M059J (cell line): ENCODE measurements at regions not wholly inside any gene's neighbourhood (a gene's known extent, or its start where the extent isn't known, plus 50 kb on each side); places are given as distances from the start of the nearest gene placed in this dataset.

Experiments used
- DNase-seq: peaks from one replicate; pipeline ENCODE4 v3.0.0-alpha.2; 2012; ENCODE audit warnings: low read depth

GRCh38 chr5:125085797-125086505, 339.5 kb upstream of the ZNF608 start:
- DNase-seq = peak; percentile 54

- DNase-seq = no peak
Observed at GRCh38 chr5:125088522-125089105, 342.2 kb upstream of the ZNF608 start.

GRCh38 chr5:125092138-125092537, 345.7 kb upstream of the ZNF608 start:
- DNase-seq = peak; percentile 45

GRCh38 chr5:125093776-125094175, 347.3 kb upstream of the ZNF608 start:
- DNase-seq = peak; percentile 91

GRCh38 chr5:125100342-125100741, 353.9 kb upstream of the ZNF608 start:
- DNase-seq = no peak

GRCh38 chr5:125100951-125101350, 354.5 kb upstream of the ZNF608 start:
- no peak for DNase-seq

- peak; percentile 45 for DNase-seq
Observed at GRCh38 chr5:125103459-125103858, 357.0 kb upstream of the ZNF608 start.

GRCh38 chr5:125106271-125106670, 359.8 kb upstream of the ZNF608 start:
- DNase-seq = no peak

- DNase-seq = no peak
Observed at GRCh38 chr5:125106881-125107280, 360.4 kb upstream of the ZNF608 start.

- no peak for DNase-seq
Observed at GRCh38 chr5:125109293-125109692, 362.9 kb upstream of the ZNF608 start.

GRCh38 chr5:125109816-125110215, 363.4 kb upstream of the ZNF608 start:
- no peak for DNase-seq

GRCh38 chr5:125112196-125112595, 365.8 kb upstream of the ZNF608 start:
- DNase-seq = no peak

- no peak for DNase-seq
Observed at GRCh38 chr5:125113328-125113727, 366.9 kb upstream of the ZNF608 start.

GRCh38 chr5:125115195-125115525, 368.7 kb upstream of the ZNF608 start:
- DNase-seq = no peak

- DNase-seq = no peak
Observed at GRCh38 chr5:125117566-125117965, 371.1 kb upstream of the ZNF608 start.

- no peak for DNase-seq
Observed at GRCh38 chr5:125120012-125120411, 373.6 kb upstream of the ZNF608 start.

GRCh38 chr5:125125031-125125823, 378.8 kb upstream of the ZNF608 start:
- DNase-seq = peak; percentile 27

- DNase-seq = no peak
Observed at GRCh38 chr5:125126050-125126449, 379.6 kb upstream of the ZNF608 start.

GRCh38 chr5:125129151-125129806, 382.8 kb upstream of the ZNF608 start:
- DNase-seq = peak; percentile 31

GRCh38 chr5:125130591-125130990, 384.2 kb upstream of the ZNF608 start:
- DNase-seq = no peak

GRCh38 chr5:125134216-125135081, 388.0 kb upstream of the ZNF608 start:
- DNase-seq = peak; percentile 91
